ENCODE measurements at regions not wholly inside any gene's neighbourhood (a gene's known extent, or its start where the extent isn't known, plus 50 kb on each side); places are given as distances from the start of the nearest gene placed in this dataset.

DNA sequence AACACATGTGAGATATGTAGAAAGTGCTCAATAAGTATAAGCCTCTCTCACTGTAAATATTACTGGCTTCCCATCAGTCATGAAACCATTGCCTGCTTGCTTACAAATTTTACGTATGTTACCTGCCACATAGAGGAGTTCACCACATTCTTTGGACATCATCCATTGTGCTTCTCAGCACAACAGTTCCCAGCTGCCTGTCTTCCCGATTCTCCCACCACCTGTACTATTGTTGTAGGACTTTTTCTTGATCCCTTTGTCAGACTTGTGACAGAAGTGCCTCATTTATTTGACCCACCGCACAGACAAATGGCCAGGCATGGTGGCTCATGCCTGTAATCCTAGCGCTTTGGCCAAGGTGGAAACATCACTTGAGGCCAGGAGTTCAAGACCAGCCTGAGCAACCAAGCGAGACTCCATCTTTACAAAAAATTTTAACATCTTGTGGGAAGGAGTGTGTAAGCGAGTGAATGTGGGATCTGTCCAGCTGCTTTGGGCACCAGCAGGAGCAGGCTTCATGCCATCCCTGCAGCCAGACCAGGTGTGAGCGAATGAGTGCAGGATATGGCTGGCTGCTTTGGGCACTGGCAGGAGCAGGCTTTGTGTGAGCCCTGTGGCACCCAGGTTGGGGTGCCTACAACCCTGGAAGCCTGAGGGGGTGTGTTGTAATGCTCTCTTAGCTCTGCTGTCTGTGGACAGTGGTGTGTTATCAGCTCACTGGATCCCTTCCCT lies 139.9 kb upstream of the ELL2 start:
- TF ChIP-seq, protein P1, sequence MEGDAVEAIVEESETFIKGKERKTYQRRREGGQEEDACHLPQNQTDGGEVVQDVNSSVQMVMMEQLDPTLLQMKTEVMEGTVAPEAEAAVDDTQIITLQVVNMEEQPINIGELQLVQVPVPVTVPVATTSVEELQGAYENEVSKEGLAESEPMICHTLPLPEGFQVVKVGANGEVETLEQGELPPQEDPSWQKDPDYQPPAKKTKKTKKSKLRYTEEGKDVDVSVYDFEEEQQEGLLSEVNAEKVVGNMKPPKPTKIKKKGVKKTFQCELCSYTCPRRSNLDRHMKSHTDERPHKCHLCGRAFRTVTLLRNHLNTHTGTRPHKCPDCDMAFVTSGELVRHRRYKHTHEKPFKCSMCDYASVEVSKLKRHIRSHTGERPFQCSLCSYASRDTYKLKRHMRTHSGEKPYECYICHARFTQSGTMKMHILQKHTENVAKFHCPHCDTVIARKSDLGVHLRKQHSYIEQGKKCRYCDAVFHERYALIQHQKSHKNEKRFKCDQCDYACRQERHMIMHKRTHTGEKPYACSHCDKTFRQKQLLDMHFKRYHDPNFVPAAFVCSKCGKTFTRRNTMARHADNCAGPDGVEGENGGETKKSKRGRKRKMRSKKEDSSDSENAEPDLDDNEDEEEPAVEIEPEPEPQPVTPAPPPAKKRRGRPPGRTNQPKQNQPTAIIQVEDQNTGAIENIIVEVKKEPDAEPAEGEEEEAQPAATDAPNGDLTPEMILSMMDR (conservative IDR thresholded peaks at IDR 0.05; ENCODE audit: low read depth, low read length) = no peak
- TF ChIP-seq EZH2 (IDR thresholded peaks at IDR 0.05; ENCODE audit: borderline replicate concordance, low read depth, low read length, poor library complexity, severe bottlenecking) = no peak
